Fibroblast of the aortic adventitia (primary cell): ENCODE measurements at regions not wholly inside any gene's neighbourhood (a gene's known extent, or its start where the extent isn't known, plus 50 kb on each side); places are given as distances from the start of the nearest gene placed in this dataset.
A peak's percentile ranks its signal among the peaks of the same experiment; 100 is the strongest.

Experiments
- DNase-seq: peaks from one replicate; pipeline ENCODE4 v3.0.0-alpha.2; 2010; ENCODE audit warnings: low read depth
- H3K4me3 ChIP-seq: 2 replicates; pipeline ENCODE4 v1.5.1; 2011; ENCODE audit warnings: low read depth, mild to moderate bottlenecking, control low read depth, low read length, moderate library complexity
- TF ChIP-seq, protein P1 (sequence below): IDR thresholded peaks from 2 replicates; pipeline ENCODE4 v1.5.1; 2011; ENCODE audit warnings: mild to moderate bottlenecking, low read length, control low read depth, inconsistent platforms; ENCODE audit not compliant: insufficient read depth

DNA sequence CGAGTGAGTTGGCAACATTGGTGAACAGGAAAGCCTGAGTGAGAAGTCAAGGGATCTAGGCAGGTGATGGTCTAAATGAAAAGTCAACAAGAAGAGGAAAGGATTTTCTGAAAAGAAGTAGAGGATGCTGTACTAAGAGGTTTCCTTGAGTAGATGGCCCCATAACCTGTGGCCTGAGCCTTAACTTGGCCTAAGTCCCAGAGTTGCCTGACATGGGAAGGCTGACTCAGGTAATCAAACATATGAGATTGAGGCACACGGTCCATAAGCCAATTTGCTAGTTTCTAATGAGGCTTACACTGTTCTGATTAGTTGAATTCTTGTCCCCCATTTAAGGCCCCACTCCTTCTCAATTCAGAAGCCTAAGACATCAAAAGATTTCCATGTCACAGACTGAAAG is 262.5 kb upstream of the LMCD1 start:
- TF ChIP-seq, protein P1, sequence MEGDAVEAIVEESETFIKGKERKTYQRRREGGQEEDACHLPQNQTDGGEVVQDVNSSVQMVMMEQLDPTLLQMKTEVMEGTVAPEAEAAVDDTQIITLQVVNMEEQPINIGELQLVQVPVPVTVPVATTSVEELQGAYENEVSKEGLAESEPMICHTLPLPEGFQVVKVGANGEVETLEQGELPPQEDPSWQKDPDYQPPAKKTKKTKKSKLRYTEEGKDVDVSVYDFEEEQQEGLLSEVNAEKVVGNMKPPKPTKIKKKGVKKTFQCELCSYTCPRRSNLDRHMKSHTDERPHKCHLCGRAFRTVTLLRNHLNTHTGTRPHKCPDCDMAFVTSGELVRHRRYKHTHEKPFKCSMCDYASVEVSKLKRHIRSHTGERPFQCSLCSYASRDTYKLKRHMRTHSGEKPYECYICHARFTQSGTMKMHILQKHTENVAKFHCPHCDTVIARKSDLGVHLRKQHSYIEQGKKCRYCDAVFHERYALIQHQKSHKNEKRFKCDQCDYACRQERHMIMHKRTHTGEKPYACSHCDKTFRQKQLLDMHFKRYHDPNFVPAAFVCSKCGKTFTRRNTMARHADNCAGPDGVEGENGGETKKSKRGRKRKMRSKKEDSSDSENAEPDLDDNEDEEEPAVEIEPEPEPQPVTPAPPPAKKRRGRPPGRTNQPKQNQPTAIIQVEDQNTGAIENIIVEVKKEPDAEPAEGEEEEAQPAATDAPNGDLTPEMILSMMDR = no peak
- no peak overlapping the region for H3K4me3 ChIP-seq
- no peak for DNase-seq

DNA sequence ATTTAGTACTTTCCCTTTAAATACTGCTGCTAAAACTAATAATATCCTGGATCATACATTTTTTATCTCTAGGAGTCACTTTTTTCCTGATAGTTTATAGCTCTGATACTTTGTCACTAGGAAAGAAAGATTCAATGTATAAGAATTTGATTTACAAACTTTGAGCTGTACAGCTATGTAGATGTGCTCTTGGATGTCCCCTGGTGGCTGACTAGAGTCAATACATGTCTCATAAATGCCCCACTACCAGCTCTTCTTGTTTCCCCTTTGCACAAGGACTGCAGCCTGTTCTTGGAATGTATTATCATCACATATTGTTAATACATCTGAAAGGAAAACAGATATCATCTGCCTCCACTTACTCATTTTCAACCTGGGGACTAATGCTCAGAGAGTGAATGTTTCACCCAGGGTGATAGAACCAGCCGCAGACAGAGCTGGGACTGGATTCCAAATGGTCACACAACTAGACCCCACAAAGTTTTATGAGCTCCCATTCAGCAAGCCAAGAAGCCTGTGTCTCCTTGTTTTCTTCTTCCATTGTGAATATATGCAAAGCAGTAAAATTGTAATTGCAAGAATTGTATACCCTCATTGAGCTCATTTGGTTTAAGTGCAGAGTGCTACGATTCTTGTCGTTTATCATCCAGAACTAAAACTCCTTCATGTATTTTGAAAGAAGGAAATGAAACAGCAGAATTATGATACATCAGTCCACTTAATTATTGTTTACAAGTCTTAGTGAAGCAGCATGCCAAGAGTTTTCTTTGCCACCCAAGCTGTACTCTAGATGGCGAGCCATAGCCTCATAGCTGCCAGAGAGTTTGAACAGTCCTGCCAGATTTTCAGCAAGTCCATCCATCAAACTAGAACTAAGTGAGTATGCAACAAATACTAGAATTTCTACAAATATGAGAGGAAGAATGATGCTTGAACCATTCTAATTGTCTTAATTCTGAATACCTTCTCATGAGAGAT is 261.6 kb upstream of the LMCD1 start:
- TF ChIP-seq, protein P1 = peak; percentile 97
- DNase-seq = peak; percentile 73
- no peak overlapping the region for H3K4me3 ChIP-seq

DNA sequence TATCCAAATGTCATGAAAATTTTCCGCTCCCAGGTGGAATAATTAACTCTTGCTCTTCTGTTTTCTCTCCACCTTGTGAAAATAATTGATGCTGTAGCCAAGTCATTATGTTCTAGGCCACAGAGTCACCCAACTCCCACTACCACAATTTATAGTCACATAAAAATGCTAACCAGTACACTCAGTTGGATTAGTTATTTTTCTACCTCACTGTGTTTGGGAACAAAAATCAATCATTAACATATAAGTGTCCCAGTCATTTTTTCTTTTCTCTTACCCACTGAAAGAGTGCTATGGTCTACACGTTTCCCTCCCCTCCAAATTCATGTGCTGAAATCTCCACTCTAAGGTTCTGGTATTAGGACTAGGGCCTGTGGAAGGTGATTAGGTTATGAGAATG is 255.6 kb upstream of the LMCD1 start:
- TF ChIP-seq, protein P1 = no peak
- no peak overlapping the region for H3K4me3 ChIP-seq
- no peak for DNase-seq

DNA sequence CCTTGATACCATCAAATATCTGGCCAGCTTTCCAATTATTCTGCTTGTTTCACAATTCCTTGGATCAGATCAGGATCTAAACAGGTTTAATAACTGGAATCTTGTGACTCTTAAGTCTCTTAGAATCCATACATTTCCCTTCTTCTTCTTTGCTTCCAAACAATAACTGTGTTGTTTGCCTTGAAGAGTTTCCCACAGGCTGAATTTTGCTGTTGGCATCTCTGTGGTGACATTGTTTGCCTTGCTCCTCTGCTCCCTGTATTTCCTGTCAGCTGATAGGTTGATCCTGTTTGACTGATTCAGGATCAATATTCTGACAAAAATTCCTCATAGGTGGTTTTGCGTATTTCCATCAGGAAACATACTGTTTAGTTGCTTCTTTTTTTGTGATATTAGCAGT is 248.4 kb upstream of the LMCD1 start:
- DNase-seq = no peak
- no peak overlapping the region for H3K4me3 ChIP-seq
- TF ChIP-seq, protein P1 = no peak

DNA sequence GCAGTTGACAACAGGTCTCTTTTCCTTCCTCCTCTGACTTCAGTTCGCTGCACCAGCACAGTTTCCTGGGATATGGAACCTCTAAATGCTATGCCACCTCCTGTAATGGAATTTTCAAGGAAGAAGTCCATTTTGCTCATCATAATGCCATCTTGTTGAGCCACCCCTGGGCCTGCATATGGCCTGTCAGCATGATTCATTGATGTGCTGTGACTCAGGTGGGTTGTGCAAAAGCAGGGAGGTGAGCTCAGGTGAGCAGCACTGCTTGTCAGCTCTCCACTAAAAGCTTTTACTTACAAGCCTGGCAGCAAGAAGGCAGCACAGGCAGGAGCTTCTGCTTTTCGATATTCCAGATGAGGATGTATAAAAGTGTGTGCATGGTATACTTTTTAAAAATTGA is 247.1 kb upstream of the LMCD1 start:
- TF ChIP-seq, protein P1 = no peak
- H3K4me3 ChIP-seq = no peak overlapping the region
- DNase-seq = no peak

DNA sequence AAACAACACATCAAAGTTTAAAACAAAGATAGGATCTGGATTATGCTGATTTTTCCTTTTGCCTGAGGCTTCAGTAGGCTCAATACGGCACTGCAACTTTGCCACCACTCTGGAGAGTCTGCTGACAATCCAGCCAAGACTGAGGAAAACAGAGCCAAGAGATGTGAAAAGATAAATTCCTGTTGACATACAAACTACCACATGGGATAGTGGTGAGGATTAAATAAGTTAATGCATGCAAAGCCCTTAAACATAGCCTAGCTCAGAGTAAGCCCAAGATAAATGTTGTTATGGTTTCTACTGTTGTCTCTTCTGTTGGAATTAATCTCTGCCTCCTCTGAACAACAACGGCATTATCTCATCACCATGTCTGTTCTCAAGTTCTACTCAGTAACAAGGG is 245.9 kb upstream of the LMCD1 start:
- no peak for DNase-seq
- no peak overlapping the region for H3K4me3 ChIP-seq
- TF ChIP-seq, protein P1 = no peak
